HG03442 (cell line): ENCODE measurements at regions not wholly inside any gene's neighbourhood (a gene's known extent, or its start where the extent isn't known, plus 50 kb on each side); places are given as distances from the start of the nearest gene placed in this dataset.
"Not testable (repeated sequence)": the region's sequence is repeated elsewhere in the genome, so short reads cannot be mapped to it uniquely, and the experiment has no call there.

Source experiments
- ATAC-seq: cut with Tn5 transposase; IDR thresholded peaks from one replicate; pipeline ENCODE4 v1.9.1; 2021; ENCODE audit warnings: mild to moderate bottlenecking, moderate library complexity; ENCODE audit not compliant: unreplicated experiment

DNA sequence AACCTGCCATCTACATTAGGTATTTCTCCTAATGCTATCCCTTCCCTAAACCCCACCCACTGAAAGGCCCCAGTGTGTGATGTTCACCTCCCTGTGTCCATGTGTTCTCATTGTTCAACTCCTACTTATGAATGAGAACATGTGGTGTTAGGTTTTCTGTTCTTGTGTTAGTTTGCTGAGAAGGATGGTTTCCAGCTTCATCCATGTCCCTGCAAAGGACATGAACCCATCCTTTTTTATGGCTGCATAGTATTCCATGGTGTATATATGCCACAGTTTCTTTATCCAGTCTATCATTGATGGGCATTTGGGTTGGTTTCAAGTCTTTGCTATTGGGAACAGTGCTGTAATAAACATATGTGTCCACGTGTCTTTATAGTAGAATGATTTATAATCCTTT lies 149.2 kb downstream of the PCDH7 start:
- ATAC-seq, result not testable (repeated sequence)

DNA sequence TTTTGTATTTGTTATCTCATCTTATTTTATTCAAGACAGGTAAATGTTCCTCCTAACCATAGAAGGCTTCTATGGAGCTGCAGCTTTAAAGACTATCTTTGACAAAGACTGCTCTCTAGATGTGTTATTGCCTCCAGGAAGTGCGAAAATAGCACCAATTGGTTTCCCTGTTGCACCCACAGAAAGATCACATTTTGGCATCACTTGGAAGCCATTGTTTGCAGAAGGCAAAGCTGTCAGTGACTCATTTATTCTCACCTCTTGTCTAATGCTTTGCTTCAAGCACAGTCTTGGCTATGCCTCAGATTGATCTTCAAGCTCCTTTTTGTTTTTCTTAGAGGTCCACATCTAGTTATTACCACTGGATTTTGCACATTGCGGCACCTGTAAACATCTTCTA lies 150.3 kb downstream of the PCDH7 start:
- ATAC-seq, result no peak

DNA sequence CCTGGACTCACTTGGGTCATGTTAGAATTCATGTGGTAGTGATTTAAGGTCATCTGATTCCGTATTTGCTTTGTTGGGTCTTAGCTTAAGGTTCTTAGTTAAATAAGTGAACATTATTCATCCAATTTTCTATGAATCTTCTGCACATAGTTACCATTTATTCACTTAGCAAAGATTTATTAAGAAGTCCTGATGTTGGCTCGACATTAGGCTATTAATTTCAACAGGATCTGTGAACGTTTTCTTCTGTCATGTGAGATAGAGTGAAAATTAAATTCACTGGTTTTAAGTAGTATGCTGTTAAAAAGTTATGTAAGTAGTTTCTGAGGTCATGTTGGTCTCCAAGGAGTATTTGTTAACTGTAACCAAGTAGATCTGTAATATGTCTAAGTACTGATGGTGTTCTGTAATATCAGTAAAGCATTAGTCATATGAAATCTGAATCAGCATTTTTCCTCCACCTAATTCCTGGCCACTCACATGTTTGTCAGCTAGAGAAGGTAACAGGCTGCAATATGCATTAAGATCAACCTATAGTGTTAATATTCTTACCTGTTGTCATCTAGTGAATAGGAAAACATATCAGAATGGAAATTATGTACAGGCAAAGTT lies 155.6 kb downstream of the PCDH7 start:
- no peak for ATAC-seq

DNA sequence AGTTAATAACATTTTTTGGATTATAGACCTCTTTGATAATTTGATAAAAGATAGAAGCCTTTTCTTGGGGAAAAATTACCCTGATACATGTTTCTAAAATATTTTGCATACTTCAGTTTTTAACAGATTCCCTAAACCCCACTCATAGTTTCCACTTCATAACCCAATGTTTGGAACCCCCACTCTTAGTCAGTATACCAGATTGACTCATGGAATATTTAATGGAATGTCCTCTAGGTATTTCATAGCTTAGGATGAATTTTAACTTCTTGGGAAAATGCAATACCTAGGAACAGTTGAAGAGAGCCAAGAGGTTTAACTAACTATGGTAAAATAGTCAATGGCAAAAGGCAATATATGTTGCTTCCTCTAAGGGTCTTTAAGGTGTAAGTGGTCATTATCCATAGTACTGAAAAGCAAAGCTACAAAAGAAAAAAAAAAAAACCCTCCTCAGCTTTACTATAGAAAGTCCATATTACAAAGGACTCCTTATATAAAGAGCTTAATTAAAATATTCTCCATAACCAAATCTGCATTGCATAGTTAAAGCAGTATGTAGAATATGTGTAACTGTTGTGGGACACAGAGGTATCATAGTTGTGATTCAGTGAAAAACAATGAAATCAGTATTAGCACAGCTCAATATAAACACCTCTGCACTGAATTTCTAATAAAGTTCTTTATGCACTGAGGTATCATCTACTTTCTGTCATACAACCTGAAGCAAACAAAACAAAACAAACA lies 159.9 kb downstream of the PCDH7 start:
- no peak for ATAC-seq

DNA sequence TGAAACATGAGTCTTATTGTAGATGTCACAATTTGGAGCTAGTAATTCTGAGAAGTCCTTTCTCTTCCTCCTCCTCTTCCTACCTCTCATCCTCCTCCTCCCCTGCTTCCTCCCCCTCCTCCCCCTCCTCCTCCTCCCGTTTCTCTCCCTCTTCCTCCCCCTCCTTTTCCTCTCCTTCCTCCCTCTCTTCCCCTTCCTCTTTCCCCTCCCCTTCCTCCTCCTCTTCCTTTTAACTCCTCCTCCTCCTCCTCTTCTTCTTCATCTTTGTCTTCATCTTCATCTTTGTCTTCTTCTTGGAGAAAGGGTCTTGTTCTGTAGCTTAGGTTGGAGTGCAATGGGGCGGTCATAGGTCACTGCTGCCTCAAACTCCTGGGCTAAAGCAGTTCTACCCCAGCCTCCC lies 161.8 kb downstream of the PCDH7 start:
- no peak for ATAC-seq

DNA sequence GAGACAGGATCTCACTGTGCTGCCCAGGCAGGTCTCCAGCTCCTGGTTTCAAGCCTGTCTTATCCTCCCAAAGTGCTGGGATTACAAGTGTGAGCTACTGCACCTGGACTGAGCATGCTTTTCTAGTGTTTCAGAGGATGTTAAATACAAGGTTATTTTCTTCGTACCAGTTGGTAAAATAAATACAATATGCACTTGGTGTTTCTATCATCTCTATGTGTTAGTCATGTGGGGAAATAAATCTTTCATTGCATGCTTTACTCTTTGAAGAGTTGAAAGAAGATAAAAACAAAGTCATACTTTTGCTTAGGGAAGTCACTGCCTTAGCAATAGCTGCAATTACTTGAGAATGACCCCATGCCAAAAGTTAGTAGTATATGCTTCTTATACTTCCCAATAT lies 162.3 kb downstream of the PCDH7 start:
- ATAC-seq, result no peak

DNA sequence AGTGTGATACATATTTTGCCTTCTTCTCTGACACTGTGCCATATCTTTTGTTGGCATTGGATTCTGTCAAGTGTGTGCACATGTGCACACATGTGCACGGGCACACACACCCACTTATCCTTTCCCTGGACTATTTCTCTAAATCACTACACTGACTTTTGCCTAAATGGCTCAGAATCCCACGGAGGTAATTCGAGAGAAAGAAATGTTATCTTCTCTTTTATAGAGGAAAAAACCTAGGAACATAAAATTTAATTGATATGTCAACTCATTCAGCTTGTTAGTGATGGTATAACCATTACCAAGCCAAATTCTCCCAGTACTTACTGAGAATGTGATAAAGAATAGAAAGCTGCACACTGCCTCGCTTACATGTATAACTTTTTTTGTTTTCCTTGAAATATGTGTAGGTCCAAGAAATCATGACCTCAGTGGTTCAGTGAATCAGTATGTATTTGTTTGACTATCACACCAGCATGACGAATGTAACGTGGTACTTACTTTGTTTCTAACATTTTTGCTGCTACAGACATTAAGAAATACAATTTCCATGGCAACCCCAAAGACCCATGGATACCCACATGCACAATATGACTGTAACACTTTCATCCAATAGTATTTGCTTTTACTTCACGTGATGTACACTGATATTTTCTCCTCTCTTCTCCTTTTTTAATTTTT lies 163.0 kb downstream of the PCDH7 start:
- ATAC-seq, result no peak

DNA sequence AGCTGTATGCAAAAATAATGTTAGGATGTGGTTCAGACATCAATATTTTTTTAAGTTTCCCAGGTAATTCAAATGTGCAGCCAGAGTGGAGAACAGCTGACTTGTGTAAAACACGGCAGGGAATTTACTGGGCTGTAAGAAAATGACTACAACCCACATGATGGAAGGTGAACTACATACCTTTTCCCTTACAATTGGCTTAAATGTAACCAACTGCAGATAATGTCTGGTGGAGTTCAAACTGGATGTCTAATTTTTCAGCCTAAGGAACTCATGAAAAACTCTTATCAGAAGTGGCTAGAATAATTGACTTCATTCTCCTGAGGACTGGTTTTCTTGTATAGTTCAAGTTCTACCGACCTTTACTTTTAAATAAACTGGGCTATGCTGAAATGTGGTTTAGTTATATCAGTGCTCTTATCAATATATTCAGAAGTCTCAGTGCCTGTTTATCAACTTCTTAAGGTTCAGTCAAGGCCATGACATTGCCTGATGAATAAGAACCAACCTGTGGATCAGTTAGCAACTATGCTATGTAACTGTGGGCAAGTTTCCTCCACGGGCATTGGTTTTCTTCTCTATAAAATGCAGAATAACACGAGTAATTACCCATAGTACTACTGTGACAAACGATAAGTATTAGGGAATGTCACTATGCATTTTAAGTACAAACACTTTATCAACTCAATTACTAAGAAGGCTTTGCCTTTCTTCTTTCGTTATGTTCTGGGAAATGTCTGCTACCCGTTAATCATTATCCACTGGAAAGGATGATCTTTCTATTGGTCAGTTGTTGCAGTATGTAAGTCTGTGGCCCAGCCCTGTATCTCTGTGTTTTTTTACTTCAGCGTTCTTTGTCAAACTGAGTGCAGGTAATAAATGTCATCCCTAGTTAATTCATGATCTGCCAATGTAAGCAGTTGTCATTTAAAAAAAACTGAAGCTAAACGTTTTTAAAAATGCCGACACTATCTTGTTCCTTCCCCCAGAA lies 181.6 kb downstream of the PCDH7 start:
- ATAC-seq, result no peak

DNA sequence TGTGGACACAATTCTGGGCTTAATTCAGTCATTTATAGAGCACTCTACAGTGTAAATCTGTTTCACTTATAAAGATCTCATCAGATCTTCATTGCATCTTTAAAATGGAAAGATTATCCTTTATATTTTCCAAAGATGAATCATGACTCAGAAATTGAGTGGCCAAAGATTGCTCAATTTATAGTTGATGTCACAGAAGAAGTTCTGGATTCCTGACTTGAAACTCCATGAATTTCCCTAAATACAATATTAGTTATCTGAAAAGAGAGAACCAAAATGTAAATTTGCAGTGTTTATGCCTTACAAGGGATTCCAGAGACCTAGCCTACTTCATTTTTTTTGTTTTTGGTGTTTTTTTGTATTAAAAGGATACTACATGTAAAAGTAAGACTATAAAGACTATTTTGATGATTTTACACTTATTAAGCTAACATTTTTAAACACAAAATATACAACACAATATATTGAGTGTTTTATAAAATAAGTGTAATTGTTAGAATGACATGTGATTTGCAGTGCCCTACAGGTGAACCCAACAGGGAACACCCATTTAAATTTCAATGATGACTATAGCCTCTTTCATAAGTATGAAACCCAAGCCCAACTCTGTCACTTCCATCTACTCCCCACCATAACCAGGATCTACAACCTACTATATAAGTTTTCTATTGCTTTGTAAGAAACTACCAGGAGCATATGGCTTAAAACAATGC lies 183.5 kb downstream of the PCDH7 start:
- ATAC-seq, result no peak

DNA sequence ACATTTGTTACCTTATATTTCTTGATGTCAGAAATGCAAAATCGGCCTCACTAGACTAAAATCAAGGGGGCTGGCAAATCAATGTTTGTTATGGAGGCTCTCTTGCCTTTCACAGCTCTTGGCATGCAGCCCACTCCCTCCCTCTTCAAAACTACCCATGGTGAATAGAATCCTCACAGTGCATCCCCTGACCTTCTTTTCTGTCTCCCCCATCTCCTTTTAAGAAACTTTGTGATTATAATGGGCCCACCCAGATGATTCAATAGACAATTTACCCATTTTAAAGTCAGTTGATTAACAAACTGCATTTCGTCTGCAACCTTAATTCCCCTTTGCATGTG lies 184.0 kb downstream of the PCDH7 start:
- ATAC-seq, result no peak

DNA sequence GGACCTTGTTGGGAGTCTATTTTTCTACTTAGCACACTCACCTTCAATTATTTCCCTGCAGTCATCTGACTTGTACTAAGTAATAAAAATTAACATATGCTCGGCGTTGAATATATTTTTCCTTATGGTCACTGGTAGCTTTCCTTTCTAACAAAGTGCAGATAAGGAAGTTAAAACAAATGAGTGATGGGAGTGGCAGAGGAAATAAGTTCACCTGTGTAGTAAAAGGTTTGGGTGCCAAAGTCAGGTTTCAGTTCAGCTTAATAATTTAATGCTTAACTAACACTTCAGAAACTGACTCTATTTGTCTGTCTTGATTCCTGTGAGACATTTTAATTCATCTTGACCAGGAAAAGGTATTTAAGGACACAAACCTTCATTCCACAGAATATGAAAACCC lies 184.4 kb downstream of the PCDH7 start:
- no peak for ATAC-seq

DNA sequence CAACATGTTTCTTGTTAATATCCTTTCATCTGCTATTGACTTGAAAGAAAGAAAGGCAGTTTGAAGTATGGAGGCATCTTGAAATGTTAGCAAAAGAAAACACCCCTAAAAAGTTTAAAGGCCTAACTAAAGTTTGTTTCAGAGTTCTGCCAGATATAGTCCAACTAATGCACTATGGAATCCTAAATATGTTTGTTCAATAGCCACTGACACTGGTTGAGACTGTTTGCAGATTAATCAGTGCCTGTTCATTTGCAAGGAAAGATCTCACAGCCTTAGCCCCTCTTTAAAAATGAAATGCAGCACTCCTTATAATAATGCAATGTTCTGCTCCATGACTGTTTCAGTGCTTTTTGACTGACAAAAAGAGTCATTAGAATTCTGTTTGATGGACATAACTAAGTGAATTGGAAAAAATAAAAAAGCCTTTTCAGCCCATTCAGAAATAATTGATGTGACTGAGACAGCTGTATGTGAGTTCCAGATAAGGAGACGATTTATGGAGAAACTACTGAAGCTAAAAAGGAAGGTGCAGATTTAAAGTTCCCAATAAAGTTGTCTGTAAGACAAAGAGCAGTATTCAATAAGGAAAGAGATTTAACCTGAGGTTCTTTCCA lies 192.0 kb downstream of the PCDH7 start:
- no peak for ATAC-seq

DNA sequence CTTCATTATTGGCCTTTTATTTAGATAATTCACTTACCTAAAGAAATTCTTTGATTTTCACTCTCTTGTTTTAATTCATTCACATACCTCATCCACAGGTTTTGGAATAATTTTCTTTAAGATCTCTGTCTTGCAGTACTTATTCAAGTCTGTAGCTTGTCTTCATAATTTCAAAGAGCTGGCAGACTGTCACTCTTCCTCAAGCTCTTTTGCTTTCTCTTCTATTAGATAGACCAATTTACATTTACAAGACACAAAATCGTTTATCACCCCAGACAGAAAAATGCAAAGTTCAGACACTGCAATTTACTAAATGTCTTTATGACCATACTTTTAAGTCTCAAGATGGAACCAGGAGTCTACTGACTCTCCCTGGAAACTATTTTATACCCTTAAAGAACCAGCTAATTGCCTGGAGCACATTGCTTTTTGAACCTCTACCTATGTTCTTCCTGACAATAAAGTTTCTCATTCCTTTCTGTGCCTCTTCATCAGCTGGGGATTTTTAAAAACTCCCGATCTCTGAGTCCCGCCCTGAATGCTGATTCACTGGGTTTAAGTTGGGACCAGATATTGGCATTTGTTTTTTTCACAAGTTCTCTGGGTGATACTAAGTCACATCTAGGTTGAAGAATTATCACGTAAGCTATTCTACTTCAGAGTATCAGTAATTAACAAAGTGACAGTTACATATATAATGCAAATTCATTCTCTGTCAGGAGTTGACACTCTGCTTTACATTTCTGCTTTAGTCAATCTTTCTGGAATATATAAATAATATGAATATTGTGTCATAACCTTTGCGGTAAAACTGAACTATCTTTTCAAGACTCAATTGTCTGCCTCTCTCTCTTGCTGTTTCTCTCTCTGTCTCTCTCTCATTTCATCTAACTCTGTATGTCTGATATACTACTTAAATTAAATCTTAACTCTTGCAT lies 196.4 kb downstream of the PCDH7 start:
- no peak for ATAC-seq

DNA sequence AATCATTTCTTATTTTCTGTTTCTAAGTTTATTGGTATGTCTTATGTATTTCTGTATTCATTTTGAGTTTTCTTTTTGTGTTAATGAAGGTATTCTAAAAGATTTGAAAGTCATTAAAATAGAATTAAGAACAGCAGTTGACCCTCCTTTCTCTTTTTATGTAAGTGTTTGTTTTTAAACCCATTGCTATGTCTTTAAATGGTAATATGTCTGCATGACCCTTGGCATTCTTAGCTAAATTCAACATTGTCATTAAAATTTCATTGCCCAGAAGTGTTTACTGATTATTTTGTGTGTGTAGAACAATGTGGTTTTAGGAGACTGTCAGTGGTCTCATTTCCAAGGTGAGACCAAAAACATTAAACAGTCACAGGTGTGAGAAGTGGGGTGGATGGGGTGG lies 197.8 kb downstream of the PCDH7 start:
- ATAC-seq, result no peak

DNA sequence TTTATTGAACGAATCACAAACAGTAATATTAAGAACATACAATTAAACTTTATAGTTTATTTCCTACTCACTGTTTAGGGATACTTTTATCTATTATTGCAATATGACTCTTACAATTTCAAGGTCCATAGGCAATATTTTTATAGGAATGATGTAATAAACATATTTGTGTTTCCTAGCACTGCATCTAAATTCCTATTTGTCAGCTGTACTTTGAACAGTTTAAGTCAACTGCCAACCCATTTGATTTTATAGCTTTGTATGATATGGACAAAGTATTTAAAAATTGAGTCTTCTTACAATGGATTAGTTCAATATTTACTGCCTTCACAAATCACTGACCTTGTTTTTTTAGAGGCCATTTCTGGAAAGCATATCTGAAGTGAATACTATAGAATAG lies 199.3 kb downstream of the PCDH7 start:
- ATAC-seq, result no peak

DNA sequence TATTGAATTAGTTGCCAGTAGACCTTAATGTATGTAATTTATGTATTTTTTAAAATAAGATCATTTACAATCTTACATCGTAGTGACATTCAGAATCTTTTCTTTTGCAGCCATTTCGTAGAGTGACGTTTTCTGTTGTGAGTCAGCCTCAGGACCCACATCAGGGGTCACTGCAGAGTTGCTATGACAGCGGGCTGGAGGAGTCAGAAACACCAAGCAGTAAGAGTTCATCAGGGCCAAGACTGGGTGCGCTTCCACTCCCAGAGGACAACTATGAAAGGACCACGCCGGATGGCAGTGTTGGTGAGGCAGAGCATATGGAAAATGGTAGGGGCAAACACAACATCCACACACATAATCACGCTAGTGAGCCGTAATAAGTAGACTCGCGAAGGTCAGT lies 199.9 kb downstream of the PCDH7 start:
- no peak for ATAC-seq

DNA sequence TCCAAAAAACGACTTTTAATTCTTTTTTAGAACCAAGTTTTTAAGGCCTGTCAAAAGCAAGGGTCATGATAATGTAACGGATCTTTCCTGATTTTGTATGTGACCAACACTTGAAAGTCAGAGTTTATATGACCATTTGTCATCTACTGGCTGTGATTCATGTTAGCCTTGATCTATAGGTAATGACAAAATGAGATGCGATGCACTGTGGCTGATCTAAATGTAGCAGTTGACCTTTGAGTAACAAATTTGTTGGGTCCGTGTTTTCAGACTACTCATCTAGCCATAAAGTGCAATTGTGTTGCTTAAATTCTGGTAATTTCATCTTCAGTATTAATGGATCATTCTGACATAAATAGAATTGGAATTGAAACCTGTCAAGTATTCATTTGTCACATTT lies 202.5 kb downstream of the PCDH7 start:
- ATAC-seq, result no peak

DNA sequence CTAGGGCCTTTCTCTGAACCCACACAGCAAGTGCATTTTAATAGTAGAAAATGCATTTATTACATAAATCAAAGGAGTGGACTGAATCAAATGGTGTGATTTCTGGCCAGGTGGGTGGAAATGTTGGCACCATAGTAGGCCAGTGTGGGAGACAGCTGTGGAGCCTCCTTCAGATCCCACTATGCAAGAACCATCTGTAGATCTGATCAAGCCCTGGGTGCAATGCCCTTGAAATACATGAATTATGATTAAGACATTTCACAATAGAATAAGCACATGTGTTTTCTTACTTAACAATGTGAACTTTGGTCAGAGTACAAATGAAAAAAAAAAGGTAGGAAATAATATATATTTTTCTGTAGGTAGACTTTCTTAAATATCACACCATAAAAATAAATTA lies 204.3 kb downstream of the PCDH7 start:
- ATAC-seq, result no peak

DNA sequence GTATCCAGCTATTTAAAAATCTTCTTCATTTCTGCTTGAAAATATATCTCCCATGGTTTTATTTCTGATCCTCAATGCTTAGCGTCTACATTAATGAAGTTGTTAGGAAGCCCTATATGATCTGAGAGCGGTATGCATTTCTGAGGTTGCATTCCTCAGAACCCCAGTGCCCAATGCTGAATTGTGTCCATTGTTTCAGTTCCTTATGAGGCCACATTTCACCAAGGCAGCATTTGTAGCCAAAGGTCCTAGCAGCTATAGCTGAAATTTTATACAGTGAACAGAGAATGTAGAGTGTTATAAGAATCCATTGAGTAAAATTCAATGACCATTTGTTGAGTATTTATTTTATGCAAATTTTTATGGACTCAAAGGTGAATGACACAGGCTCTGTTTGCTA lies 209.5 kb downstream of the PCDH7 start:
- no peak for ATAC-seq
